ENCODE measurements at regions not wholly inside any gene's neighbourhood (a gene's known extent, or its start where the extent isn't known, plus 50 kb on each side); places are given as distances from the start of the nearest gene placed in this dataset.

- no peak for ATAC-seq
- intact Hi-C loops (cut with DNase I): no loop called here
- DNase-seq (ENCODE audit: low spot score): no peak
Observed at GRCh38 chr4:4618847-4619246, 77.0 kb upstream of the STX18 start.

DNA sequence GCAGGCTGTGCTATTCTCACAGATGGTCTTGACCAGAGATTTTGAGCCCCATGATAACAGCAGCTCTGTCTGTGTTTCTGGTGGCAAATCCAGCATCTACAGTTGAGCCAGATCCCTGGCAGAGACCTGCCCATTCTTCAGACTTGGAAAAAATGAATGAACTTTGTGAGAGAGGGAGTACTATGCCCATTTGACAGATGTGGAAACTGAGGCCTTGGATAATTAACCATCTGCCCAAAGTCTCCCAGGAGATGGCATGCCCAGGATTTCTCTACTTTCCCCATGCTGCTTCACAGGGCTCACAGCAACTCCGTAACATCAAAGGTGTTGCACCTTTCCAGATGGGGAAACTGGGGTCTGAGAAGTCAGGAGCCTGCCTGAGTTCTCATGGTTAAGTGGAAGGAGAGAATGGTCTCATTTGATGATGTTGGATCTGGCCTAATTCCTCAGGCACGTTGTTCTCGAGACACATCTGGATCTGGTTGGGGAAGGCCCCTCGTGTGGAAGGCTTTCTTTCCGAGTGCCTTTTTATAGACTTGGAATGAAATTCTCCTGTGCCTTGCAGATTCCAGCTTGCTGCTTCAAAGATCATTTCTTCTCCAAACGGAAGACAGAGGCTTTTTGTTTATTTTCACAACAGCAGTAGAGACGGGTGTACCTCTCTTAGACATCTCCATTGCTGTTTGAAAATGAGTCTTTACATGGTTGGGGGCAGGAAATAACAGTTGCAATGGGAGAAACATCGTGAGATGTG, 73.3 kb upstream of the STX18 start:
- no peak for DNase-seq (ENCODE audit: low spot score)
- peak; percentile 44 for ATAC-seq
- intact Hi-C loops (cut with DNase I): no loop called here

DNA sequence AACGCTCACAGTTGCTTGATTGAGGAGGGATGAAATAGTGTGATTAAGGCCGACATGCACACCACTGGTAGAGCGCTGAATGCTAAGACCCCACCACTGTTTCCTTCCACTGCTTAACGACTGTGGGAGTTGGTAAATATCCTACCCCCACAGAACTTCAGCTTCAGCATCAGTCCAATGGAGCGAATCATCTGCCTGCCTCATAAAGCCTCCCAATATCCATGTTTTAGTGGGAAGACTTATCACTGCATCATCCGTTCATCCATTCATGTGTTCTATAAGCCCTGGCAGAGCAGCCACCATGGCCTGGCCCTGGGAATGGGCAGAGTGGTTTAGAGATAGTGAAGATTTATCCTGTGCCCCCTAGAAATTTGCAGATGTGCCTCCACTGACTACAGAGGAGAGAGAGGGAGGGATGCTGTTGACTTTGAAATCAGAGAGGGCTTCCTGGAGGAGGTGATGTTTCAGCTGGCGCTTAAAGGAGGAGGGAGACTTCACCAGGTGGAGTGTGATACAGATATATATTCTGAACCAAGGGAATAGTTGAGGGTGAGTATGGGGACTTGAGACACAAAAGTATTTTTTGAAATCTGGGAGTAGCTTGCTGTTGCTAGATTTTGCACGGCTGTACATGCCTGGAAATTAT, 71.9 kb upstream of the STX18 start:
- DNase-seq (ENCODE audit: low spot score): no peak
- intact Hi-C loops (cut with DNase I): no loop called here

DNA sequence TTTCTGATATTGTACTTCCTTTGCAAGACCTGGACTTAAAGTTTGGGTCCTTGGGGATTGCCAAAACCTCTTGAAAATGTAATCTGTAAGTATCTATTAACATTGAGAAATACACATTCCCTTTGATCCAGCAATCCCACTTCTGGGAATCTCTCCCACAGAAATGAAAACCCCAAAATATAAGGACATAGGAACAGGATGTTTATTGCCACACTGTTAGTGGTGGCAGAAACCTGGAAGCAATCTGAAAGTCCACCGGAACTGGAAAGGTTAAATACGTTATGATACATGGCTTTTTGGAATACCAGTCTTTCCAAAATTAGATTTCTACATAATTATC, 71.2 kb upstream of the STX18 start:
- ATAC-seq (no peak), DNase-seq (ENCODE audit: low spot score) (no peak)
- intact Hi-C loops (cut with DNase I): no loop called here

More for the DNA sequence above, 71.9 kb upstream of the STX18 start:
- no peak for ATAC-seq

- DNase-seq (ENCODE audit: low spot score) (no peak), ATAC-seq (no peak)
- intact Hi-C loops (cut with DNase I): no loop called here
Observed at GRCh38 chr4:4610672-4611071, 68.8 kb upstream of the STX18 start.

- intact Hi-C loops (cut with DNase I): no loop called here
- ATAC-seq: no peak
- DNase-seq (ENCODE audit: low spot score): no peak
Observed at GRCh38 chr4:4609622-4610334, 67.9 kb upstream of the STX18 start.

- ATAC-seq (no peak), DNase-seq (ENCODE audit: low spot score) (no peak)
- intact Hi-C loops (cut with DNase I): no loop called here
Observed at GRCh38 chr4:4608214-4608537, 66.3 kb upstream of the STX18 start.

- ATAC-seq (no peak), DNase-seq (ENCODE audit: low spot score) (no peak)
- intact Hi-C loops (cut with DNase I): no loop called here
Observed at GRCh38 chr4:4607336-4608213, 65.7 kb upstream of the STX18 start.

- intact Hi-C loops (cut with DNase I): no loop called here
- DNase-seq (ENCODE audit: low spot score): no peak
- ATAC-seq: no peak
Observed at GRCh38 chr4:4606321-4606720, 64.5 kb upstream of the STX18 start.

DNA sequence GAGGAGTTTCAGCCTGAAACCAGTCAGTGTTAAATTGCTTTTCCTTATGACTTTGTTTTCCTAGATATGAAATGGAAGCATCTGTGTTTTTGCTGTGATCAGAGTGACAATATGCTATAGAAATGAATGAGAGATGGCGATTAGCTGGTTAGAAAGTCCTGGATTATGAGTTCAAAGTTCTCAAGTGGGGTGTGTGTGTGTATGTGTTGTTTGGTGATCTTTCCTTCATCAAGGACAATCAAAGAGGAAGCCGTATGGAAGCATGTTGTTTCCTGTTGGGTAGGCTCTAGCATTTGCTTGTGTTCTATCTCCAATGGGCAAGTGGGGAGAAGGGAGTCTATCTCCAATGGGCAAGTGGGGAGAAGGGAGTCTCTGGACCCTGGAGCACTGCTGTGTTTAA, 64.0 kb upstream of the STX18 start:
- no peak for ATAC-seq
- DNase-seq (ENCODE audit: low spot score): no peak
- intact Hi-C loops (cut with DNase I): no loop called here

GRCh38 chr4:4603592-4603991, 61.7 kb upstream of the STX18 start:
- ATAC-seq (no peak), DNase-seq (ENCODE audit: low spot score) (no peak)
- intact Hi-C loops (cut with DNase I): no loop called here

DNA sequence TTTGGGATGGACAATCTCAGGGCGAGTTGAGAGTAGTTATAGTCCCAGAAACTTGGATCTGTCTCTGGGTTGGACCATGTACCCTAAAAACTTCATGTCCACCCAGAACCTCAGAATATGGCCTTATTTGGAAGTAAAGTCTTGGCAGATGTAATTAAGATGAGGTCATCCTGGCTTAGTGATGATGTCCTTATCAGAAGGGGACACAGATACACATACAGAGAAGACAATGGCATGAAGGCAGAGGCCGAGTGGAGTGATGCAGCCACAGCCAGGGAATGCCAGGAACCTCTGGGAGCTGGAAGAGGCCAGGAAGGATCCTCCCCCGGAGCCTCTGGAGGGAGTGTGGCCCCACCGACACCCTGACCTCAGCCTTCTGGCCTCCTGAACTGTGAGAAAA, 61.2 kb upstream of the STX18 start:
- no peak for ATAC-seq
- intact Hi-C loops (cut with DNase I): no loop called here
- DNase-seq (ENCODE audit: low spot score): no peak

GRCh38 chr4:4602468-4602867, 60.6 kb upstream of the STX18 start:
- no peak for ATAC-seq
- intact Hi-C loops (cut with DNase I): no loop called here
- DNase-seq (ENCODE audit: low spot score): no peak

- DNase-seq (ENCODE audit: low spot score) (no peak), ATAC-seq (no peak)
- intact Hi-C loops (cut with DNase I): no loop called here
Observed at GRCh38 chr4:4601803-4602369, 60.0 kb upstream of the STX18 start.

DNA sequence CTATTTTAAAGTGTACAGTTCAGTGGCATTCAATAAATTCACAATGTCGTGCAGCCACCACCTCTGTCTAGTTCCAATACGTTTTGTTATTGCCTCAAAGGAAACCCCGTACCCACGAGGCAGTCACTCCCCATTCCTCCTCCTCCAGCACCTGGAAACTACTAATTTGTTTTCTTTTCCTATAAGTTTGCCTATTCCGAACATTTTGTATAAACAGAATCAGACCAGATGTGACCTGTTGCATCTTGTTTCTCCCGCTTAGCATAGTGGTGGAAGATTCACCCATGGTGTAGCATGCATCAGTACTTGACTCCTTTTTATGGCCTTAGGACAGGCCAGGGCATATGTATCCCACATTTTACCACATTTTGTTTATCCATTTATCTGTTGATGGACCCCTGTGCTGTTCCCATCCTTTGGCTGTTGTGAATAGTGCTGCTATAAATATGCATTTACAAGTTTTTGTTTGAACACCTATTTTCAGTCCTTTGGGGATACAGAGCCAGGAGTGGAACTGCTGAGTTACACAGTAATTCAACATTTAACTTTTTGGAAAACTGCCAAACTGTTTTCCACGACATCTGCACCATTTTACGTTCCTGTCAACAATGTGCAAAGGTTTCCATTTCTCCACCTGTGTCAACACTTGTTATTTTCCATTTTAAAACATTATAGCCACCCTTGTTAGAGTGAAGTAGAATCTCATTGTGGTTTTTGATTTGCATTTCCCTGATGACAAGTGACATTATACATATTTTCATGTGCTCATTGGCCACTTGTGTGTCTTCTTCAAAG, 57.8 kb upstream of the STX18 start:
- ATAC-seq: no peak
- intact Hi-C loops (cut with DNase I): no loop called here
- DNase-seq (ENCODE audit: low spot score): no peak

DNA sequence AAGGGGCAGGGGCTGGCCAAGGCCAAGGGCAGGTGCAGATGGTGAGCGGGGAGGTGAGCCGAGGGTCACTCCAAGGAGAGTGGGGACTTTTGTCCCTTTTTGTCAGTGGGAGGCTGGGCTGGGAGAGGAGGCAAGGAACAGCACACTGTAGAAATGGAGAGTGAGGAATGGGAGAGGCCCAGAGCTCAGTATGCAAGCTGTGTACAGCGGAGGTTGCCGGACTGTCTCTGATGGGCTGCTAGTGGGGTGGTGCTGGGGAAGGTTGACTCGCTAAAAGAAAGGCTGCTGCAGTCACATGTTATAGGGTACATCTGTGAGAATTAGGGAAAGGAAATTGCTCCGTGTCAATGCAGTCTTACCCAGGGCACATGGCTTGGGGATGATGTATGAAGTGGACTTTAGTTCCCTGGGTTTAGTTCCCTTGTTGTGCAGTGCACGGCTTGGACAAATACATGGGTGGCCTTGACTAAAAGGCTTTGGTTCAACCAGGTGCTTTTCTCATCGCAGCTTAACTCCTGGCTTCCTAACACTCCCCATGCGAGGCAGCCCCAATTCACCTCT, 57.1 kb upstream of the STX18 start:
- DNase-seq (ENCODE audit: low spot score) (no peak), ATAC-seq (no peak)
- intact Hi-C loops (cut with DNase I): no loop called here

DNA sequence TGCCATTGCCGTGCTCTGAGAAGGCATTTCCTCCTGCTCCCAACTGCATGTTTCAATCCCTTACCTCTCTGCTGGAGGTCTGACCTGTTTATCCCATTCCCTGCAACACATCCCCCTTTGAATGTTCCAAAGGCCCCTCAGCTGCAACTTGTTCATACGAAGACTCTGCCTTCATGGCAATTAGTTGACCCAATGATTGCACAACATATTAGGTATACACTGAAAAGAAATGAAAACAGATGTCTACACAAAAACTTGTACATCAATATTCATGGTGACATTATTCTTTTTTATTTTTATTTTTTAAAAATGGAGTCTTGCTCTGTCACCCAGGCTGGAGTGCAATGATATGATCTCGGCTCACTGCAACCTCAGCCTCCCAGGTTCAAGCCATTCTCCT, 54.9 kb upstream of the STX18 start:
- ATAC-seq: no peak
- intact Hi-C loops (cut with DNase I): no loop called here
- no peak for DNase-seq (ENCODE audit: low spot score)

GRCh38 chr4:4595252-4595651, 53.4 kb upstream of the STX18 start:
- DNase-seq (ENCODE audit: low spot score): no peak
- no peak for ATAC-seq
- intact Hi-C loops (cut with DNase I): no loop called here
